ENCODE measurements at regions not wholly inside any gene's neighbourhood (a gene's known extent, or its start where the extent isn't known, plus 50 kb on each side); places are given as distances from the start of the nearest gene placed in this dataset.

- peak; percentile 22 for DNase-seq (ENCODE audit: low read depth, low spot score)
Observed at GRCh38 chr4:96035727-96036126, 195.8 kb downstream of the PDHA2 start.

GRCh38 chr4:96036781-96037180, 196.9 kb downstream of the PDHA2 start:
- Histone ChIP-seq H3K4me1 (ENCODE audit: insufficient read depth, insufficient read length) (no peaks in the 10 kb centered on the region), H3K36me3 (ENCODE audit: insufficient read depth, insufficient read length, low read length) (no peaks in the 10 kb centered on the region), H3K4me3 (ENCODE audit: insufficient read length, low read depth) (no peak overlapping the region), H3K9me3 (ENCODE audit: insufficient read depth, low read length) (no peaks in the 10 kb centered on the region), H3K9ac (ENCODE audit: insufficient read length, low read depth) (no peak overlapping the region), H3K27me3 (ENCODE audit: insufficient read depth, insufficient read length) (no peaks in the 10 kb centered on the region)
- no peak for TF ChIP-seq SUZ12 (IDR thresholded peaks at IDR 0.05; ENCODE audit: extremely low read depth, insufficient read depth, insufficient read length)
- no peak for TF ChIP-seq ZNF274 (IDR thresholded peaks at IDR 0.05; ENCODE audit: low read depth, low read length)
- no peak for TF ChIP-seq YY1 (IDR thresholded peaks at IDR 0.05; ENCODE audit: insufficient read depth, insufficient read length)
- DNase-seq (ENCODE audit: low read depth, low spot score) = no peak

More at GRCh38 chr4:96035727-96036126, 195.8 kb downstream of the PDHA2 start:
- Histone ChIP-seq H3K9me3 (ENCODE audit: insufficient read depth, low read length) (no peaks in the 10 kb centered on the region), H3K4me3 (ENCODE audit: insufficient read length, low read depth) (no peak overlapping the region), H3K27me3 (ENCODE audit: insufficient read depth, insufficient read length) (no peaks in the 10 kb centered on the region), H3K4me1 (ENCODE audit: insufficient read depth, insufficient read length) (no peaks in the 10 kb centered on the region), H3K36me3 (ENCODE audit: insufficient read depth, insufficient read length, low read length) (no peaks in the 10 kb centered on the region), H3K9ac (ENCODE audit: insufficient read length, low read depth) (no peak overlapping the region)
- no peak for TF ChIP-seq ZNF274 (IDR thresholded peaks at IDR 0.05; ENCODE audit: low read depth, low read length)
- TF ChIP-seq YY1 (IDR thresholded peaks at IDR 0.05; ENCODE audit: insufficient read depth, insufficient read length) = no peak
- no peak for TF ChIP-seq SUZ12 (IDR thresholded peaks at IDR 0.05; ENCODE audit: extremely low read depth, insufficient read depth, insufficient read length)

GRCh38 chr4:96037705-96038104, 197.8 kb downstream of the PDHA2 start:
- Histone ChIP-seq H3K9ac (ENCODE audit: insufficient read length, low read depth) (no peak overlapping the region), H3K4me3 (ENCODE audit: insufficient read length, low read depth) (no peak overlapping the region), H3K27me3 (ENCODE audit: insufficient read depth, insufficient read length) (no peaks in the 10 kb centered on the region), H3K9me3 (ENCODE audit: insufficient read depth, low read length) (no peaks in the 10 kb centered on the region), H3K4me1 (ENCODE audit: insufficient read depth, insufficient read length) (no peaks in the 10 kb centered on the region), H3K36me3 (ENCODE audit: insufficient read depth, insufficient read length, low read length) (no peaks in the 10 kb centered on the region)
- no peak for TF ChIP-seq ZNF274 (IDR thresholded peaks at IDR 0.05; ENCODE audit: low read depth, low read length)
- TF ChIP-seq SUZ12 (IDR thresholded peaks at IDR 0.05; ENCODE audit: extremely low read depth, insufficient read depth, insufficient read length) = no peak
- TF ChIP-seq YY1 (IDR thresholded peaks at IDR 0.05; ENCODE audit: insufficient read depth, insufficient read length) = no peak
- no peak for DNase-seq (ENCODE audit: low read depth, low spot score)

GRCh38 chr4:96039217-96039616, 199.3 kb downstream of the PDHA2 start:
- H3K36me3 ChIP-seq (ENCODE audit: insufficient read depth, insufficient read length, low read length) = no peaks in the 10 kb centered on the region
- no peak for DNase-seq (ENCODE audit: low read depth, low spot score)
- no peaks in the 10 kb centered on the region for H3K27me3 ChIP-seq (ENCODE audit: insufficient read depth, insufficient read length)
- no peaks in the 10 kb centered on the region for H3K4me1 ChIP-seq (ENCODE audit: insufficient read depth, insufficient read length)
- H3K4me3 ChIP-seq (ENCODE audit: insufficient read length, low read depth) = no peak overlapping the region
- H3K9ac ChIP-seq (ENCODE audit: insufficient read length, low read depth) = no peak overlapping the region
- TF ChIP-seq ZNF274 (IDR thresholded peaks at IDR 0.05; ENCODE audit: low read depth, low read length) = no peak
- TF ChIP-seq YY1 (IDR thresholded peaks at IDR 0.05; ENCODE audit: insufficient read depth, insufficient read length) = no peak
- no peak for TF ChIP-seq SUZ12 (IDR thresholded peaks at IDR 0.05; ENCODE audit: extremely low read depth, insufficient read depth, insufficient read length)
- no peaks in the 10 kb centered on the region for H3K9me3 ChIP-seq (ENCODE audit: insufficient read depth, low read length)

DNA sequence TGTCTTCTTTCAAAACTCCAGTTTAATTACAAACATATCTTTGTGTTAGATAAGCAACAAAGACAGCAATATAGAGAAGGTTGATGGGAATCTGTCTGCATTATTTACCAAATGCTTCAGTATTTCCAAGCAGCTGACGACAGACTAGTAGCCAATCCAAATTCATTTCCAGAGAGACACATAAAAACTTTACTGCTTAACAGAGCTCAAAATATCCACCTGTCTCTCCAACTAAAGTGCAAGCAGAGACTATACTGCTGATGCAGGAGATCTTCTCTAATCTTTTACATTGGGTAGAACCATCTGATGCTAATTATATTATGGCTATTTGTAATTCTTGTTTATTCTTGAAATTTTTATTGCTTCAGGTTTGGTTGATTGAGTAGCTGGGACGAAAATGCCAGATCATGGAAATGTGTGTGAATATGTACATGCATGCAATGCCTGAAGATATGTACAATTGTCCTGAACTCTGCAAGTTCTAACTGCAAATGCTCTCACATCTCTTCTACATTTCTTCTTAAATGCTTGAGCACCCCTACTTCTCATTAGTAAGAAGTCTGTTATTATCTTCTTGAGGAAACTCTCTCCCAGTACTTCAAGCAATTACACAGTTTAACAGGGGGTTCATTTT, 200.0 kb downstream of the PDHA2 start:
- TF ChIP-seq ZNF274 (IDR thresholded peaks at IDR 0.05; ENCODE audit: low read depth, low read length) (no peak), SUZ12 (IDR thresholded peaks at IDR 0.05; ENCODE audit: extremely low read depth, insufficient read depth, insufficient read length) (no peak), YY1 (IDR thresholded peaks at IDR 0.05; ENCODE audit: insufficient read depth, insufficient read length) (no peak)
- H3K9me3 ChIP-seq (ENCODE audit: insufficient read depth, low read length) = no peaks in the 10 kb centered on the region
- DNase-seq (ENCODE audit: low read depth, low spot score) = no peak
- no peaks in the 10 kb centered on the region for H3K27me3 ChIP-seq (ENCODE audit: insufficient read depth, insufficient read length)
- no peaks in the 10 kb centered on the region for H3K36me3 ChIP-seq (ENCODE audit: insufficient read depth, insufficient read length, low read length)
- no peaks in the 10 kb centered on the region for H3K4me1 ChIP-seq (ENCODE audit: insufficient read depth, insufficient read length)
- no peak overlapping the region for H3K9ac ChIP-seq (ENCODE audit: insufficient read length, low read depth)
- no peak overlapping the region for H3K4me3 ChIP-seq (ENCODE audit: insufficient read length, low read depth)

DNA sequence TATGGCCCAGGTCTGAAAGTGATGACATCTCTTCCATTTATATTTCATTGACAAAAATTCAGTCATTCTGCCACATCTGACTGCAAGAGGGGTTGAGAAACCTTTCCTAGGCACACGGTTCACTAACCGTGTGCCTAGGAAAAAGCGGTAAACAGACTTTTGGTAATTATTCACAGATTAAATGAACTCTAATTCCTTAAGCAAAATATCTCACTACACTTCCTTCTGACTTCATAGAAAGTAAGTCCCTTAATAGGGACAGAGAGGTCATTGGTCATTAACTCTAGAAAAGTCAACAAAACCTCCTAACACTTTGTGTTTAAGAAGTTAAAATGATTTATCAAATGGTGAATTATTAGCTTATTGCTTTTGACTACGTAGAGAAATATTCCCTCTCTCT, 205.1 kb downstream of the PDHA2 start:
- no peaks in the 10 kb centered on the region for H3K4me1 ChIP-seq (ENCODE audit: insufficient read depth, insufficient read length)
- no peak for DNase-seq (ENCODE audit: low read depth, low spot score)
- no peaks in the 10 kb centered on the region for H3K9me3 ChIP-seq (ENCODE audit: insufficient read depth, low read length)
- no peak for TF ChIP-seq SUZ12 (IDR thresholded peaks at IDR 0.05; ENCODE audit: extremely low read depth, insufficient read depth, insufficient read length)
- TF ChIP-seq ZNF274 (IDR thresholded peaks at IDR 0.05; ENCODE audit: low read depth, low read length) = no peak
- TF ChIP-seq YY1 (IDR thresholded peaks at IDR 0.05; ENCODE audit: insufficient read depth, insufficient read length) = no peak
- H3K27me3 ChIP-seq (ENCODE audit: insufficient read depth, insufficient read length) = no peaks in the 10 kb centered on the region
- H3K36me3 ChIP-seq (ENCODE audit: insufficient read depth, insufficient read length, low read length) = no peaks in the 10 kb centered on the region
- no peak overlapping the region for H3K9ac ChIP-seq (ENCODE audit: insufficient read length, low read depth)
- no peak overlapping the region for H3K4me3 ChIP-seq (ENCODE audit: insufficient read length, low read depth)

GRCh38 chr4:96052827-96053226, 212.9 kb downstream of the PDHA2 start:
- Histone ChIP-seq H3K9ac (ENCODE audit: insufficient read length, low read depth) (no peak overlapping the region), H3K4me3 (ENCODE audit: insufficient read length, low read depth) (no peak overlapping the region), H3K9me3 (ENCODE audit: insufficient read depth, low read length) (no peaks in the 10 kb centered on the region), H3K36me3 (ENCODE audit: insufficient read depth, insufficient read length, low read length) (no peaks in the 10 kb centered on the region), H3K27me3 (ENCODE audit: insufficient read depth, insufficient read length) (no peaks in the 10 kb centered on the region), H3K4me1 (ENCODE audit: insufficient read depth, insufficient read length) (no peaks in the 10 kb centered on the region)
- DNase-seq (ENCODE audit: low read depth, low spot score) = no peak
- TF ChIP-seq YY1 (IDR thresholded peaks at IDR 0.05; ENCODE audit: insufficient read depth, insufficient read length) = no peak
- no peak for TF ChIP-seq SUZ12 (IDR thresholded peaks at IDR 0.05; ENCODE audit: extremely low read depth, insufficient read depth, insufficient read length)
- no peak for TF ChIP-seq ZNF274 (IDR thresholded peaks at IDR 0.05; ENCODE audit: low read depth, low read length)
